ENCODE measurements at regions not wholly inside any gene's neighbourhood (a gene's known extent, or its start where the extent isn't known, plus 50 kb on each side); places are given as distances from the start of the nearest gene placed in this dataset.

DNA sequence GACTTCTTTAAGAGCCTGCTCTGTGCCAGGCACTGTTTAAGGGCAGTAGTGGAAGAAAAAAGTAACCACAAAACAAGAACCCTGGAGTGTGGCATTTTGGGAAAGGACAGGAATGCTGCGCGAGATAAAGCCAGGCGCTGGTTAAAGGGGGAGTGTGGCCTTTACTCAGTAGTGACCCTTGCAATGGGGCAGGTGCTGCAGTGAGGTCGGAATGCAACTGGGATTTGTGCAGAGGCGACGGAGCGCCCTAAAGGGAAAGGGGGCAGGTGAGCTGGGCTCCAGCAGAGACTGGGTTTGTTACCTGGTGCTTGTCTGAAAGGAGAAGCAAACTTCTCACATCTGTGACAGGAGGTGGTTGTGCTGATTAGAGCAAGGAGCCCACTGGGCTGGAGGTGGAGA is 263.6 kb downstream of the ACTR3B start:
- Histone ChIP-seq H3K4me1 (replicated peaks) (no peaks in the 10 kb centered on the region), H3K27me3 (replicated peaks; ENCODE audit: insufficient read depth) (no peaks in the 10 kb centered on the region), H3K9me3 (no peaks in the 10 kb centered on the region), H3K27ac (no peak overlapping the region), H3K36me3 (no peaks in the 10 kb centered on the region), H3K4me3 (no peak overlapping the region)
- TF ChIP-seq POLR2AphosphoS5 (IDR thresholded peaks at IDR 0.05) (no peak), POLR2A (IDR thresholded peaks at IDR 0.05) (no peak)
- 74% methylated on average over 7 of the region's 7 CpGs for whole genome bisulfite sequencing
- intact Hi-C loops (cut with DNase I), result no loop called here
- no peak for DNase-seq (ENCODE audit: low spot score)

DNA sequence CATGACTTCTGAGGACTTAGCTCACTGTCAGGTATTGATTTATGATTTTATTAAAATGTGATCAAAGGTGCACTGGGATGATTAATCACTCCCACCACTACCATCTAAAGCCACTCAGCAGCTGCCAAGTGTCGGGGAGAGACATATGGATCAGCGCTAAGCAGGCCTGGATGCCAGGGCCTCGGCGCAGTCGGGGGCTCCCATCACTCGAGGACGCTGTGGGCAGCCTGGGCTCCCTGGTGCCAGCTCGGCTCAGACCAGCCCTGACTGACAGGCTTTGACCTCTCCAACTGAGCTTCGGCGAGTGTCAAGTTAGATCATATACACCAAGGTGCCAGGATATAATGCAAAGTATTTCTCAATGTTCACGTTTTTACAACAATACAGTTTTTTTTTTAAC is 267.7 kb downstream of the ACTR3B start:
- H3K9me3 ChIP-seq, result no peaks in the 10 kb centered on the region
- H3K36me3 ChIP-seq, result no peaks in the 10 kb centered on the region
- no peak for DNase-seq (ENCODE audit: low spot score)
- WGBS, result 84% methylated on average over 11 of the region's 11 CpGs
- H3K4me3 ChIP-seq, result no peak overlapping the region
- no peak overlapping the region for H3K27ac ChIP-seq
- TF ChIP-seq, protein P1, sequence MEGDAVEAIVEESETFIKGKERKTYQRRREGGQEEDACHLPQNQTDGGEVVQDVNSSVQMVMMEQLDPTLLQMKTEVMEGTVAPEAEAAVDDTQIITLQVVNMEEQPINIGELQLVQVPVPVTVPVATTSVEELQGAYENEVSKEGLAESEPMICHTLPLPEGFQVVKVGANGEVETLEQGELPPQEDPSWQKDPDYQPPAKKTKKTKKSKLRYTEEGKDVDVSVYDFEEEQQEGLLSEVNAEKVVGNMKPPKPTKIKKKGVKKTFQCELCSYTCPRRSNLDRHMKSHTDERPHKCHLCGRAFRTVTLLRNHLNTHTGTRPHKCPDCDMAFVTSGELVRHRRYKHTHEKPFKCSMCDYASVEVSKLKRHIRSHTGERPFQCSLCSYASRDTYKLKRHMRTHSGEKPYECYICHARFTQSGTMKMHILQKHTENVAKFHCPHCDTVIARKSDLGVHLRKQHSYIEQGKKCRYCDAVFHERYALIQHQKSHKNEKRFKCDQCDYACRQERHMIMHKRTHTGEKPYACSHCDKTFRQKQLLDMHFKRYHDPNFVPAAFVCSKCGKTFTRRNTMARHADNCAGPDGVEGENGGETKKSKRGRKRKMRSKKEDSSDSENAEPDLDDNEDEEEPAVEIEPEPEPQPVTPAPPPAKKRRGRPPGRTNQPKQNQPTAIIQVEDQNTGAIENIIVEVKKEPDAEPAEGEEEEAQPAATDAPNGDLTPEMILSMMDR (IDR thresholded peaks at IDR 0.05), result no peak
- no peak for TF ChIP-seq POLR2AphosphoS5 (IDR thresholded peaks at IDR 0.05)
- TF ChIP-seq POLR2A (IDR thresholded peaks at IDR 0.05), result no peak
- H3K27me3 ChIP-seq (replicated peaks; ENCODE audit: insufficient read depth), result no peaks in the 10 kb centered on the region
- H3K4me1 ChIP-seq (replicated peaks), result no peaks in the 10 kb centered on the region
- intact Hi-C loops (cut with DNase I), result no loop called here

DNA sequence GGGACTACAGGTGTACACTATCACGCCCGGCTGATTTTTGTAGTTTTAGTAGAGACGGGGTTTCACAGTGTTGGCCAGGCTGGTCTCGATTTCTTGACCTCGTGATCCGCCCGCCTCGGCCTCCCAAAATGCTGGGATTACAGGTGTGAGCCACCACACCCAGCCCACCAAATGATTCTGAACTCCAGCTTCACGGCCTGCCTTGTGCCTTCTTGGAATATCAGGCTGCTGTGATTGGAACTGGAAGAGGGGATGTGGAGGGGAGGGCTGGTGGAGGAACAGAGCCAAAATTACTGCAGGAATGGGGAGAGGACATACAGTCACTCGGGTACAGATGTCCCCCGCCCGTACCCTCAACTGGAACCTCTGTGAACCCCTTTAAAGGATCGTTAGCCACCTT is 268.4 kb downstream of the ACTR3B start:
- H3K4me3 ChIP-seq, result no peak overlapping the region
- DNase-seq (ENCODE audit: low spot score), result no peak
- intact Hi-C loops (cut with DNase I), result no loop called here
- H3K9me3 ChIP-seq, result no peaks in the 10 kb centered on the region
- no peak overlapping the region for H3K27ac ChIP-seq
- H3K27me3 ChIP-seq (replicated peaks; ENCODE audit: insufficient read depth), result no peaks in the 10 kb centered on the region
- no peak for TF ChIP-seq POLR2AphosphoS5 (IDR thresholded peaks at IDR 0.05)
- TF ChIP-seq, protein P1 (IDR thresholded peaks at IDR 0.05), result no peak
- no peak for TF ChIP-seq POLR2A (IDR thresholded peaks at IDR 0.05)
- H3K4me1 ChIP-seq (replicated peaks), result no peaks in the 10 kb centered on the region
- 97% methylated on average over 13 of the region's 13 CpGs for WGBS
- no peaks in the 10 kb centered on the region for H3K36me3 ChIP-seq

DNA sequence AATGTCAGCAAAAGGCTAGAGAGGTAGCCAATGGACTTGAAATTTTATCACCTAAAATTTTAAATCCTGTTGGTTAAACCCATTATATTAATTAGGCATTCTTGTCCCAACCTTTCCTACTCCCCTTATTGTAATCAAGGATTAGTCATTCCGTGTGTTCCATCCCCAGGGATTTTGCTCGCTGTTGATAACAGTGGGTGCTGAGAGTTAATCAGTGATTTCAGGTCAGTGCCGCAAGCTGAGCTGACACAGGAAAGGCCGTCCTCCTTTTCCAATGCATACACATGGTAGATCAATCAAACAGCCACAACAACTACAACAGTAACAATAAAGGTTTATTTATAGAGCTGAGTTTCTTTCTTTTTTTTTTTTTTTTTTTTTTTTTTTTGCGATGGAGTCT is 271.4 kb downstream of the ACTR3B start:
- Histone ChIP-seq H3K4me3 (no peak overlapping the region), H3K27me3 (replicated peaks; ENCODE audit: insufficient read depth) (no peaks in the 10 kb centered on the region), H3K36me3 (no peaks in the 10 kb centered on the region), H3K4me1 (replicated peaks) (no peaks in the 10 kb centered on the region), H3K27ac (no peak overlapping the region), H3K9me3 (no peaks in the 10 kb centered on the region)
- no peak for DNase-seq (ENCODE audit: low spot score)
- WGBS, result 88% methylated on average over 5 of the region's 5 CpGs
- intact Hi-C loops (cut with DNase I), result no loop called here
- TF ChIP-seq POLR2A (IDR thresholded peaks at IDR 0.05) (no peak), POLR2AphosphoS5 (IDR thresholded peaks at IDR 0.05) (no peak)
- TF ChIP-seq, protein P1 (IDR thresholded peaks at IDR 0.05), result no peak

DNA sequence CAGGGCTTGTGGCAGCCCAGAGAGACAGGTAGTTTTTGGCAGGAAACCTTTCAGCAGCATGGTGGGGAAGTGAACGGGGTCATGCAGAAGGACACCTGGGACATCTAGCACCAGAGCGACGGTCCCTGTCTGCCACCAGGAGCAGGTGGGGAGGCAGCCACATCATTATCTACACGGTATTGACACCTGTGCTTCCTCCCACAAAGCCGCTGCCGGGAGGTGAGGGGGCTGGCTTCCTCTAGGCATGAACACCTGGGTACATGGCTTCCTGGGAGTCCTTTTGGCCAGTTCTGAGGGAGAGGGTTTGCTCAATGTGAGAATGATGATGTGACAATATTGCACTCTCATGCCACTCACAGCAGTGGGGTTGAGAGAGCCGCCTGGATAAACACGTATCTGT is 275.2 kb downstream of the ACTR3B start:
- Histone ChIP-seq H3K4me3 (no peak overlapping the region), H3K27me3 (replicated peaks; ENCODE audit: insufficient read depth) (no peaks in the 10 kb centered on the region), H3K27ac (no peak overlapping the region), H3K36me3 (no peaks in the 10 kb centered on the region), H3K4me1 (replicated peaks) (no peaks in the 10 kb centered on the region), H3K9me3 (no peaks in the 10 kb centered on the region)
- whole genome bisulfite sequencing, result 64% methylated on average over 8 of the region's 8 CpGs
- TF ChIP-seq, protein P1 (IDR thresholded peaks at IDR 0.05), result no peak
- TF ChIP-seq POLR2A (IDR thresholded peaks at IDR 0.05), result no peak
- TF ChIP-seq POLR2AphosphoS5 (IDR thresholded peaks at IDR 0.05), result no peak
- intact Hi-C loops (cut with DNase I), result no loop called here
- no peak for DNase-seq (ENCODE audit: low spot score)

All from prostate gland (tissue), 2 donors.